Hematopoietic multipotent progenitor cell treated with erythropoietin and hydrocortisone succinate and interleukin-3 and kit ligand, for 15 days (in vitro differentiated cells): ENCODE measurements at regions not wholly inside any gene's neighbourhood (a gene's known extent, or its start where the extent isn't known, plus 50 kb on each side); places are given as distances from the start of the nearest gene placed in this dataset.
"Not testable (repeated sequence)": the region's sequence is repeated elsewhere in the genome, so short reads cannot be mapped to it uniquely, and the experiment has no call there.

ENCODE experiments used
- DNase-seq: peaks from one replicate; pipeline ENCODE4 v3.0.0-alpha.2; 2015; ENCODE audit warnings: low spot score

DNA sequence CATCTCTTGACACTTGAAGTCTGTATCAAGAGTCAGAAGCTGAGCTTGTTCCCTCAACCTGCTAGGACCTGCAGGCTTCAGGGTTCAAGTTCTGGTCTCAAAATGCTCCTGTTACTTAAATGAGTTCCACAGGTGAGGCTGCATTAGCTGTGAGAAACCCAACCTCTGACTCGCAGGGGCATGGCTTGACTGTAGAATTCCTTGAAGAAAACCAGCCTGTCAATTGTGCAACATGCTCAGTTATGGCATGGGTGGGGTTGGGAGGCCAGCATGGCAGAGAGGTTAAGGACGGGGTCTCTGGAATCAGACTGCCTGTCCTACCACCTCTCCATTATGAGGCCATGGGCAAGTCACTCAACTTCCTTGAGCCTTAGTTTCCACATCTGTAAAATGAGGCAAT, 235.8 kb downstream of the EN1 start:
- no peak for DNase-seq

- no peak for DNase-seq
These were observed 238.3 kb downstream of the EN1 start for GRCh38 chr2:118609138-118609537.

DNA sequence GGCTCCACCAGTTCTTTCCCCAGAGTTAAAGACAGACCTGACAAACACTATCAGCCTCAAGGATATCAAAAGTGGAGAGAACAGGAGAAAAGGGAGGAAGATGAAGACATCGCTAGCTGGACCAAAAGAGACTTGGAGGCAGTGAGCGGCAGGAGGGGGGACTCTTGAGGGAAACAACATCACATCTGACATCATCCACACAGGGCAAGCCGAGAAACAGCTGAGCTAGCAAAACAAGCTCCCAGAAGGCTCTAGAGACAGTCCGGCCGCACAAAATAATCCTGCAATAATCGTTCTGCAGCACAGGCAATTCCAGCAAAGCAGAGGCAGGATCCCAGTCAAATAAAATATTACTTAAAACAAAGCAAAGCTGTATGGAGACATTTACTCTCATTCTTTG, 239.8 kb downstream of the EN1 start:
- no peak for DNase-seq

GRCh38 chr2:118604811-118605210, 242.6 kb downstream of the EN1 start:
- DNase-seq = no peak

DNA sequence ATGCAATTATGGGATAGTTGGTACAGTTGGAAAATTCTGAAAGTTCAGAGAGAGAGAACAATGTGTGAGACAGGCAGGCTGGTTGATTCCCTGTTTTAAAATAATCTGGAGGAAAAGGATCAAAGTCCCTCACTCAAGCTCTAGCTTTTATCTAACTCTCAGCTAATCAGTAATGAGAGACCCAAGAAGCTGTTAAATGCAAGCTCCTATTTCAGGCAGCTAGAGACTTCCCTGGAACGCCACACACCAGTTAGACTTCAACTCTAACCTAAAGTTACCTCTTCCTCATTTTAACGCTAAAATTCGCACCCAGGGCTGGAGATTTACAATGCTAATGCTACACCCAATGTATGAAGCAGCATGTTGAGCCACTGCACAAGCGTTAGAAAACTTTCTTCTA, 243.1 kb downstream of the EN1 start:
- no peak for DNase-seq

- no peak for DNase-seq
These were observed 248.3 kb downstream of the EN1 start for GRCh38 chr2:118599141-118599540.

- DNase-seq = no peak
These were observed 250.8 kb downstream of the EN1 start for GRCh38 chr2:118596620-118597019.

DNA sequence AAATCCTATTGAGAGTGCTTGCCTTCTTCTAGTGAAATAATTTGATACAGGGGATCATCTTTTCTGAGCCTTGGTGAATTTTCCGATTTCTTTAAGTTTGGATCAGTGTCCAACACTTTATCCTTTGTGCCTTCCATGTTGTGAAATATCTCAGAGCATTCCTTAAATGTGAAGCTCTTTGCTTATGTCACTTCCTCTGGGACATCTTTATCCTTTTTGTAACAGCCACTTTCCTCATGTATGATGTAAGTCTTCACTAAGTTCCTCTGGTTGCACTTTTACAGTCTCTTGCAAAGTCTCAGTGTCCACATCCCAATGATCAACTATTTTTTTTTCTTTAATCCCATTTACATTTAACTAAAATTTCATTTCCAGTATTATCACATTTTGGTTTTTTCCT, 254.2 kb downstream of the EN1 start:
- DNase-seq = no peak

DNA sequence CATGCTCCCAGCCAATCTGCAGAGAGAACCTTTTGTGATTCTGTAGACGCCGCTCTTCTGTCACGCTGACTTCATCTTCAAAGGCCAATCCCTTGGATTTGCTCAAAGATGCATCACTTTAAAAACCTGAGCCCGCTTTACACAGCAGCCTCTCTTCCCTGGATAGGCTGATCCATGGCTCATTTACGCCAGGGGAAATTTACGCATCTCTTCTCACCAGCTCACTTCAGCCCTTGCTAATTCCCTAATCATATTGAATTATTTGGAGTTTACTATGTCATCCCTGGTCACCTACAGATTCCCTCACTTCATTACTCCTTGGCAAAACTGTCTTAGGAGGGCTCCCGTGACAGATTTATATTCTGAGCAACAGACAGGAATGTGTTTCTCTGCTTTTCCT, 256.2 kb downstream of the EN1 start:
- DNase-seq = no peak

DNA sequence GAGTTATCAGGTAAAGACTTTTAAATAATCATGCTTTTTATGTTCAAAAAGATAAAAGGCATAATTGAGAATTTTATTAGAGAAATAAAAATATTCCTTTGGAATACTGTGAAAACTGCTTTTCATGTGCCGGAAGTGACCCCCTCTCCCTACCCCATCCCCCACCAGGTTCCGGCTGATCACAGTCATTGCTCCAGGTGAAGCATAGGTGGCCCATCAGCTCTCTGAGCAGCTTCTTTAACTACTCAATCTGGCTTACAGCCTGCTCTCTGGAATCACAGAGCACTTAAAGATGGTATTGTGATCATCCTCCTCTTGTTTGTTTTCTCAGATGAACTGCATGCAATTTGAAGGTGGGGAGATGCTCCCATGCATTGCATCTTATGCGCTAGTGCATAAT, 257.7 kb downstream of the EN1 start:
- DNase-seq = no peak

DNA sequence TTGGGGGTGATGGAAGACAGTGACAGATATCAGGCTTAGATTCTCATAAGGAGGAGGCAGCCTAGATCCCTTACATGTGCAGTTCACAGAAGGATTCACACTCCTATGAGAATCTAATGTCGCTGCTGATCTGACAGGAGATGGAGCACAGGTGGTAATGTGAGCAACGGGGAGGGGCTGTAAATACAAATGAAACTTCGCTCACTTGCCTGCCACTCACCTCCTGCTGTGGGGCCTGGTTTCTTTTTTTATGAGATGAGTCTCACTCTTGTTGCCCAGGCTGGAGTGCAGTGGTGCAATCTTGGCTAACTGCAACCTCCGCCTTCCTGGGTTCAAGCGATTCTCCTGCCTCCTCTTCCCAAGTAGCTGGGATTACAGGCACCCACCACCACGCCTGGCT, 258.6 kb downstream of the EN1 start:
- DNase-seq = no peak

- DNase-seq = no peak
These were observed 261.1 kb downstream of the EN1 start for GRCh38 chr2:118586312-118586711.

DNA sequence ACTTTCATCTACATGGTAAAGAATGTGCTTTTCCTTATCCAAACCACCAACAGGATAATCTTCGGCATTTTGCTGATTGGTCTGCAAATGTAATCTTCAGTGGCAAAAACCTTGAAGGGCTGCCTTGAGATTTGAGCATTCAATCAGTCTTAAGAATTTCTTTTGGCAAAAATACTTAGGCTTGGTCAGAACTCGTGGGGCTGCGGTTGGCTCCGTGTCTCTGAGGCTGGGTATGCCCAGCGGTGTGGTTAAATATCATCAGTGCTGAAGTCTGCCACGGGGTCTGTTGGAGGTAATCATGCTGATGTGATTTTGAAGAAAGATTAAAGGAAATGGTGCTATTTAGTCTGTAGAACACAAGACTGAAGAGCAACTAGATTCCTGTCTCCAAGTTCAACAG, 262.6 kb downstream of the EN1 start:
- no peak for DNase-seq

GRCh38 chr2:118584062-118584749, 263.2 kb downstream of the EN1 start:
- DNase-seq = no peak

DNA sequence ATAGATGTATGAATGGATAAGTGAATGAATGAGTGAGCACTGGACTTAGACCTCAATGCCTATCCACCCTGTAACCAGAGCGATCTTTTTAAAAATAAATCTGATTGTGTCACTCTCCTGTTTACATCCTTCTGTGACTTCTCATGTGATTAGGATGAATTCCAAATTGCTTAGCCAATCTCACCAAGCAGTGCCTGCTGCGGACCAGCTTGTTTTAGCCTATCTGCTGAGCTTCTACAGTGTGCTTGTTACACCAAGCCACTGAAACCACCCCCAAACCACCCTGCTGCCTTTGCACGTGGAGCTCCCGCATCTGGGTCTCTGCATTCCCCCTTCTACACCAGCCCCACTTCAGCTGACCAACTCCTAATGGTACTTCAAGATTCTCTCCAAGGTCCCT, 265.4 kb downstream of the EN1 start:
- DNase-seq = no peak

- DNase-seq = no peak
These were observed 266.8 kb downstream of the EN1 start for GRCh38 chr2:118580651-118581050.

- no peak for DNase-seq
These were observed 267.3 kb downstream of the EN1 start for GRCh38 chr2:118580107-118580506.

DNA sequence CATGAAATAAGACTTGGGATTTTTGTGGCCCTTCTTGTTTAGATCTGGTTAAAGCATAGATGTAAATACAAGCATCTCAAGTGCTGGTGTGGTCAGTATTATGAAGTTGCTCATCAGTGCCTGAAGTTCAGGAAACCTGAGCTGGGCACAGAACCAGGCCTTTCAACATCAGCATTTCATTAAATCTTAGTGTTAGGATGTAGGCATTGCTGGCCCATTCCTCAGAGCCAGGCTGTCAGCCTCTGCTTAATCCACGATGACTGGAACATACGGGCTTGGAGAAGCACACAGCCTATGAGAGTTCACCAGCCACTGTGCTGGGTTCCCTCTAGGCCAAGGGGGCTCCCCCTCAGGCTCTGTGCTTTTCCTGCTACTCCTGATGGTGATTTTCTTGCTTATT, 270.2 kb downstream of the EN1 start:
- DNase-seq = no peak

DNA sequence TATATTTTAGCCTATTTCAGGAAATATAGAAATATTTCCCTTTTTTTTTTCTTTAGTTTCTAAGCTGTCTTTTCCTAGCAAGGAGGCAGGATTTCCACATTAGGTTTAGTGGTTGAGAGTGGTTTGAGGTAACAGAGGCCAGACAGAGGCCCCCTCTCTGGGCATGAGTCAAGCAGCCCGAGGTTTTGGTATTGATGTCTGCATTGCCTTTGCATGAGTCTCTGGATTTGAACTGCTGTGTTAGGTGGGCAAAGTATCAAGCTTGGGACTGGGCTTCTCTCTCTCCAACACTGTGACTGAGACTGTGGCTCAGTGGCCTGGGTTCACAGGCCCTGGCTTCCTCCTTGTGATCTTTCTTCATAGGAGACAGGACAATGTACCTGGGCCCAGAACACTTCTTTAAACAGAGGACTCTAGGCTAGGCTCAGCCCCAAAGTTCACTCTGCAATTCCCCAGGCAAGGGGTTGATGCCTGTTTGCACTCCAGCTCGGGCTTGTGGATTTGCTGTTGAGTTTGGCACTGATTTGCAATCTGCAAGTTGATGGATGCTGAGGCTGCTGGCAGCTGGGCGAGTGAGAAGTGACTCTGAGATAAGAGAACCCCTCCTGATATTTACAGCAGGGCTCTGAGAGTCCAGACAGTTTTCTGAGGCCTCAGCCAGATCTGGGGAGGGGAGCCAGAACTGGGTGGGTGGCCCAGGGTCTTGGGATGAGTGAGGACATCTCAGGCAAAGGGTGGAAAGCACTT, 271.2 kb downstream of the EN1 start:
- DNase-seq = no peak

- DNase-seq = not testable (repeated sequence)
These were observed 275.1 kb downstream of the EN1 start for GRCh38 chr2:118572380-118572779.

- DNase-seq = no peak
These were observed 277.4 kb downstream of the EN1 start for GRCh38 chr2:118569876-118570535.

- no peak for DNase-seq
These were observed 278.7 kb downstream of the EN1 start for GRCh38 chr2:118568700-118569099.

- no peak for DNase-seq
These were observed 281.5 kb downstream of the EN1 start for GRCh38 chr2:118565786-118566540.
